SK-N-SH (cell line): ENCODE measurements at regions not wholly inside any gene's neighbourhood (a gene's known extent, or its start where the extent isn't known, plus 50 kb on each side); places are given as distances from the start of the nearest gene placed in this dataset.

Source experiments
- EP300 ChIP-seq, 2 experiments: IDR thresholded peaks; 2 replicates each; pipeline versions ENCODE4 v1.4.0 to v1.6.1; 2012; ENCODE audit warnings: borderline replicate concordance in 1 of 2, low read depth in 1 of 2, low read length in 1 of 2
- GABPA ChIP-seq: IDR thresholded peaks from 2 replicates; pipeline ENCODE4 v1.4.0; 2012; ENCODE audit warnings: low read depth, mild to moderate bottlenecking
- POLR2AphosphoS5 ChIP-seq: IDR thresholded peaks from 2 replicates; pipeline ENCODE4 v1.6.1; 2012; ENCODE audit warnings: low read depth, low read length
- RAD21 ChIP-seq: IDR thresholded peaks from 2 replicates; pipeline ENCODE4 v1.6.1; 2012; ENCODE audit warnings: mild to moderate bottlenecking, low read length
- TCF12 ChIP-seq: IDR thresholded peaks from 2 replicates; pipeline ENCODE4 v1.4.0; 2012
- TEAD4 ChIP-seq: IDR thresholded peaks from 2 replicates; pipeline ENCODE4 v1.4.0; 2012; ENCODE audit warnings: mild to moderate bottlenecking, borderline replicate concordance; ENCODE audit not compliant: insufficient read depth
- YY1 ChIP-seq: IDR thresholded peaks from 2 replicates; pipeline ENCODE4 v1.4.0; 2012; ENCODE audit warnings: low read depth, mild to moderate bottlenecking
- TF ChIP-seq, protein P1 (sequence below): fragments of 200-600 bp; sonication (generic); IDR thresholded peaks from 2 replicates; pipeline ENCODE4 v1.6.1; 2017; ENCODE audit warnings: antibody characterized with exemption, mild to moderate bottlenecking, moderate library complexity

GRCh38 chr11:126112547-126112946 lies 49.9 kb upstream of the CDON start (continued):
- TF ChIP-seq EP300 (IDR thresholded peaks at IDR 0.05; ENCODE audit: borderline replicate concordance in 1 of 2, low read depth in 1 of 2, low read length in 1 of 2) (peak in 1 of 2 experiments; percentile 94; a peak in 2 of 4 replicates), POLR2AphosphoS5 (no peak), RAD21 (no peak), TEAD4 (no peak), GABPA (no peak), TCF12 (peak; percentile 30), YY1 (no peak)
- TF ChIP-seq, protein P1, sequence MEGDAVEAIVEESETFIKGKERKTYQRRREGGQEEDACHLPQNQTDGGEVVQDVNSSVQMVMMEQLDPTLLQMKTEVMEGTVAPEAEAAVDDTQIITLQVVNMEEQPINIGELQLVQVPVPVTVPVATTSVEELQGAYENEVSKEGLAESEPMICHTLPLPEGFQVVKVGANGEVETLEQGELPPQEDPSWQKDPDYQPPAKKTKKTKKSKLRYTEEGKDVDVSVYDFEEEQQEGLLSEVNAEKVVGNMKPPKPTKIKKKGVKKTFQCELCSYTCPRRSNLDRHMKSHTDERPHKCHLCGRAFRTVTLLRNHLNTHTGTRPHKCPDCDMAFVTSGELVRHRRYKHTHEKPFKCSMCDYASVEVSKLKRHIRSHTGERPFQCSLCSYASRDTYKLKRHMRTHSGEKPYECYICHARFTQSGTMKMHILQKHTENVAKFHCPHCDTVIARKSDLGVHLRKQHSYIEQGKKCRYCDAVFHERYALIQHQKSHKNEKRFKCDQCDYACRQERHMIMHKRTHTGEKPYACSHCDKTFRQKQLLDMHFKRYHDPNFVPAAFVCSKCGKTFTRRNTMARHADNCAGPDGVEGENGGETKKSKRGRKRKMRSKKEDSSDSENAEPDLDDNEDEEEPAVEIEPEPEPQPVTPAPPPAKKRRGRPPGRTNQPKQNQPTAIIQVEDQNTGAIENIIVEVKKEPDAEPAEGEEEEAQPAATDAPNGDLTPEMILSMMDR = no peak
